WTC11 (cell line): ENCODE measurements at regions not wholly inside any gene's neighbourhood (a gene's known extent, or its start where the extent isn't known, plus 50 kb on each side); places are given as distances from the start of the nearest gene placed in this dataset.

Source experiments
- CBFB ChIP-seq: sonication (generic); formaldehyde crosslinking; IDR thresholded peaks from 2 replicates; pipeline ENCODE4 v1.8.1; 2022; ENCODE audit warnings: mild to moderate bottlenecking, low read depth, missing genetic modification reagents
- CTCF ChIP-seq: fragments of 200-600 bp; IDR thresholded peaks from 2 replicates; pipeline ENCODE4 v1.8.0; 2022; ENCODE audit warnings: antibody characterized with exemption
- ESRRA ChIP-seq: sonication (generic); formaldehyde crosslinking; IDR thresholded peaks from 2 replicates; pipeline ENCODE4 v1.8.1; 2022; ENCODE audit warnings: mild to moderate bottlenecking, missing genetic modification reagents, borderline replicate concordance
- FOXP4 ChIP-seq: sonication (generic); formaldehyde crosslinking; IDR thresholded peaks from 2 replicates; pipeline ENCODE4 v1.8.0; 2022; ENCODE audit warnings: mild to moderate bottlenecking, missing genetic modification reagents
- HMGA2 ChIP-seq: fragments of 250-450 bp; sonication (Bioruptor Pico); IDR thresholded peaks from 2 replicates; pipeline ENCODE4 v1.4.0; 2021; ENCODE audit warnings: mild to moderate bottlenecking, moderate library complexity
- MAX ChIP-seq: sonication (generic); formaldehyde crosslinking; IDR thresholded peaks from 2 replicates; pipeline ENCODE4 v1.8.0; 2022; ENCODE audit warnings: mild to moderate bottlenecking, missing genetic modification reagents
- OVOL2 ChIP-seq: fragments of 250-450 bp; sonication (Bioruptor Pico); IDR thresholded peaks from 2 replicates; pipeline ENCODE4 v1.9.0; 2021; ENCODE audit warnings: mild to moderate bottlenecking, borderline replicate concordance
- SMAD3 ChIP-seq: sonication (generic); formaldehyde crosslinking; IDR thresholded peaks from 2 replicates; pipeline ENCODE4 v1.8.0; 2022; ENCODE audit warnings: missing genetic modification reagents, mild to moderate bottlenecking, borderline replicate concordance
- STAT6 ChIP-seq: sonication (generic); formaldehyde crosslinking; conservative IDR thresholded peaks from 2 replicates; pipeline ENCODE4 v1.8.1; 2023; ENCODE audit warnings: mild to moderate bottlenecking, low read depth, missing genetic modification reagents, moderate library complexity
- TCF7 ChIP-seq: sonication (generic); formaldehyde crosslinking; IDR thresholded peaks from 2 replicates; pipeline ENCODE4 v1.8.0; 2022; ENCODE audit warnings: mild to moderate bottlenecking, low read depth, missing genetic modification reagents, moderate library complexity
- TEAD4 ChIP-seq: sonication (generic); formaldehyde crosslinking; IDR thresholded peaks from 2 replicates; pipeline ENCODE4 v1.8.0; 2022; ENCODE audit warnings: mild to moderate bottlenecking, missing genetic modification reagents
- ZNF263 ChIP-seq: sonication (generic); formaldehyde crosslinking; IDR thresholded peaks from 2 replicates; pipeline ENCODE4 v1.8.1; 2022; ENCODE audit warnings: low read depth, mild to moderate bottlenecking, moderate library complexity, missing genetic modification reagents
- ZNF281 ChIP-seq: sonication (generic); formaldehyde crosslinking; IDR thresholded peaks from 2 replicates; pipeline ENCODE4 v1.8.0; 2023; ENCODE audit warnings: mild to moderate bottlenecking, missing genetic modification reagents

GRCh38 chr20:40843251-40843650 is 154.2 kb upstream of the MAFB start:
- TF ChIP-seq CTCF (no peak), MAX (CRISPR knock-in tag) (no peak), HMGA2 (no peak), ESRRA (CRISPR knock-in tag) (no peak), OVOL2 (CRISPR knock-in tag) (no peak), TEAD4 (CRISPR knock-in tag) (no peak), STAT6 (no peak), FOXP4 (CRISPR knock-in tag) (no peak), ZNF263 (no peak), TCF7 (CRISPR knock-in tag) (no peak), SMAD3 (CRISPR knock-in tag) (no peak), ZNF281 (no peak), CBFB (CRISPR knock-in tag) (no peak)
